ENCODE measurements at regions not wholly inside any gene's neighbourhood (a gene's known extent, or its start where the extent isn't known, plus 50 kb on each side); places are given as distances from the start of the nearest gene placed in this dataset.

DNA sequence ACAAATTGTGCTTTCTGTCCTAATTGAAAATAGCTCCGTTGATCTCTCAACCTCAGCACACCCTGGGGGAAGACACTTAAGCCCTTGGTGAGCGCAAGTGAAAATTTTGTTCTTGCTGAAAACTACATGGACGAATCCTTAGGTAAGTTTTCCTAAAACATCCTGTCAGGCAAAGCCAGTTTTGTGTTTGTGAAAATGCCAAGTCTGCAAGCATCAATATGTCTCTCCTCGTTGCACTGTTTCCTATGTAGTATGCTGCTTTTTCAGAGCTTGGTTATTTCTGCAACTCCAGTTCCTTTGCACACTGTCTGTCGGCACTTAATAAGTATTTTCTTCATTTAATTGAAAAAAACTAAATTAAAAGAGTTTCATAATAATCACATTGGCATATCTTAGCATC lies 146.9 kb upstream of the POU3F3 start (continued):
- TF ChIP-seq, protein P1, sequence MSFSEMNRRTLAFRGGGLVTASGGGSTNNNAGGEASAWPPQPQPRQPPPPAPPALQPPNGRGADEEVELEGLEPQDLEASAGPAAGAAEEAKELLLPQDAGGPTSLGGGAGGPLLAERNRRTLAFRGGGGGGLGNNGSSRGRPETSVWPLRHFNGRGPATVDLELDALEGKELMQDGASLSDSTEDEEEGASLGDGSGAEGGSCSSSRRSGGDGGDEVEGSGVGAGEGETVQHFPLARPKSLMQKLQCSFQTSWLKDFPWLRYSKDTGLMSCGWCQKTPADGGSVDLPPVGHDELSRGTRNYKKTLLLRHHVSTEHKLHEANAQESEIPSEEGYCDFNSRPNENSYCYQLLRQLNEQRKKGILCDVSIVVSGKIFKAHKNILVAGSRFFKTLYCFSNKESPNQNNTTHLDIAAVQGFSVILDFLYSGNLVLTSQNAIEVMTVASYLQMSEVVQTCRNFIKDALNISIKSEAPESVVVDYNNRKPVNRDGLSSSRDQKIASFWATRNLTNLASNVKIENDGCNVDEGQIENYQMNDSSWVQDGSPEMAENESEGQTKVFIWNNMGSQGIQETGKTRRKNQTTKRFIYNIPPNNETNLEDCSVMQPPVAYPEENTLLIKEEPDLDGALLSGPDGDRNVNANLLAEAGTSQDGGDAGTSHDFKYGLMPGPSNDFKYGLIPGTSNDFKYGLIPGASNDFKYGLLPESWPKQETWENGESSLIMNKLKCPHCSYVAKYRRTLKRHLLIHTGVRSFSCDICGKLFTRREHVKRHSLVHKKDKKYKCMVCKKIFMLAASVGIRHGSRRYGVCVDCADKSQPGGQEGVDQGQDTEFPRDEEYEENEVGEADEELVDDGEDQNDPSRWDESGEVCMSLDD (CRISPR knock-in tag; IDR thresholded peaks at IDR 0.05; ENCODE audit: borderline replicate concordance): no peak
- TF ChIP-seq ZFP1 (CRISPR knock-in tag; IDR thresholded peaks at IDR 0.05) (no peak), NR2F6 (IDR thresholded peaks at IDR 0.05) (no peak), NR2F6 (CRISPR knock-in tag; IDR thresholded peaks at IDR 0.05) (no peak)
- TF ChIP-seq, protein P2, sequence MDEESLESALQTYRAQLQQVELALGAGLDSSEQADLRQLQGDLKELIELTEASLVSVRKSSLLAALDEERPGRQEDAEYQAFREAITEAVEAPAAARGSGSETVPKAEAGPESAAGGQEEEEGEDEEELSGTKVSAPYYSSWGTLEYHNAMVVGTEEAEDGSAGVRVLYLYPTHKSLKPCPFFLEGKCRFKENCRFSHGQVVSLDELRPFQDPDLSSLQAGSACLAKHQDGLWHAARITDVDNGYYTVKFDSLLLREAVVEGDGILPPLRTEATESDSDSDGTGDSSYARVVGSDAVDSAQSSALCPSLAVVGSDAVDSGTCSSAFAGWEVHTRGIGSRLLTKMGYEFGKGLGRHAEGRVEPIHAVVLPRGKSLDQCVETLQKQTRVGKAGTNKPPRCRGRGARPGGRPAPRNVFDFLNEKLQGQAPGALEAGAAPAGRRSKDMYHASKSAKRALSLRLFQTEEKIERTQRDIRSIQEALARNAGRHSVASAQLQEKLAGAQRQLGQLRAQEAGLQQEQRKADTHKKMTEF (CRISPR knock-in tag; IDR thresholded peaks at IDR 0.05): no peak

DNA sequence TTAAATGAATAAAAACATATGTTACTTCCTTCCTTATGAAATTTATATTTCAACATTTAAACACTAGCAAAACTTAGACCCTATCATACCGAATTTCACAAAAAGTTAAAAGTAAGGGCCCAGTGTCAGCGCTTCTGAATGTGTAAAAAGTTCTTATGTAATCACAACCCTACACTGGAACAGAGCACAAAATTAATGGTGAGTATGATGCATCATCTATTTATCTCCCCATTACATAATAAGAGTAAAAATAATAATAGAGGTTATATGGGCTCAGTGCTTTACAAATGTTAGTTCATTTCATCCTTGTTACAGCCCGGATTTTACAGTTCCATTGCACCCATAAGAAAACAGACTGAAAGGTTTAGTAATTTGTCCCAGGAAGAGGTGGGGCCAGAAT lies 144.9 kb upstream of the POU3F3 start:
- ChIA-PET CTCF (ENCODE audit: low intra/inter-chr PET ratio, low total read pairs) (no interaction called here), POLR2A (no interaction called here)
- H3K4me1 ChIP-seq (ENCODE audit: insufficient read depth, low read length): no peaks in the 10 kb centered on the region
- no TSS peak for BruUV-seq (replicated peaks)
- H3K27me3 ChIP-seq (ENCODE audit: control insufficient read depth in 1 of 2, insufficient read depth in 2 of 2, low read length in 2 of 2): peaks cover 0 to 4% of the 10 kb centered on the region in 2 experiments; a peak in 2 of 5 replicates
- no peak overlapping the region for H3K4me3 ChIP-seq (replicated peaks in 1 of 3; ENCODE audit: insufficient read depth in 1 of 3, low read depth in 2 of 3, low read length in 3 of 3)
- no peak overlapping the region for H3K27ac ChIP-seq (ENCODE audit: extremely low read length, insufficient read depth, low read length)
- no peak overlapping the region for H3K4me2 ChIP-seq (ENCODE audit: low read depth, low read length)
- no peak for FAIRE-seq
- H2AFZ ChIP-seq (ENCODE audit: low read length): no peak overlapping the region
- H4K20me1 ChIP-seq (ENCODE audit: insufficient read depth, low read length): no peaks in the 10 kb centered on the region
- H3K79me2 ChIP-seq (ENCODE audit: insufficient read depth, low read length): no peaks in the 10 kb centered on the region
- H3K9me3 ChIP-seq (ENCODE audit: low read length): no peaks in the 10 kb centered on the region
- no peak for DNase-seq (ENCODE audit: low spot score)
- 2% methylated on average over 3 of the region's 3 CpGs for WGBS (ENCODE audit: low lambda C conversion rate)
- no peak for ATAC-seq
- no peaks in the 10 kb centered on the region for H3K36me3 ChIP-seq (replicated peaks in 1 of 2; ENCODE audit: control insufficient read depth in 1 of 2, insufficient read depth in 2 of 2, low read length in 2 of 2)
- intact Hi-C loops (cut with micrococcal nuclease; ENCODE audit: unreplicated experiment): no loop called here
- no peak overlapping the region for H3K9ac ChIP-seq (ENCODE audit: insufficient read depth, low read depth, low read length)
- in situ Hi-C loops (cut with HindIII; ENCODE audit: extremely low pct_ligation_motif_present, low pct_unique_long_range_greater_than_20kb): no loop called here
- no peak for TF ChIP-seq ZNF530 (CRISPR knock-in tag; IDR thresholded peaks at IDR 0.05; ENCODE audit: low read depth)
- TF ChIP-seq, protein P3, sequence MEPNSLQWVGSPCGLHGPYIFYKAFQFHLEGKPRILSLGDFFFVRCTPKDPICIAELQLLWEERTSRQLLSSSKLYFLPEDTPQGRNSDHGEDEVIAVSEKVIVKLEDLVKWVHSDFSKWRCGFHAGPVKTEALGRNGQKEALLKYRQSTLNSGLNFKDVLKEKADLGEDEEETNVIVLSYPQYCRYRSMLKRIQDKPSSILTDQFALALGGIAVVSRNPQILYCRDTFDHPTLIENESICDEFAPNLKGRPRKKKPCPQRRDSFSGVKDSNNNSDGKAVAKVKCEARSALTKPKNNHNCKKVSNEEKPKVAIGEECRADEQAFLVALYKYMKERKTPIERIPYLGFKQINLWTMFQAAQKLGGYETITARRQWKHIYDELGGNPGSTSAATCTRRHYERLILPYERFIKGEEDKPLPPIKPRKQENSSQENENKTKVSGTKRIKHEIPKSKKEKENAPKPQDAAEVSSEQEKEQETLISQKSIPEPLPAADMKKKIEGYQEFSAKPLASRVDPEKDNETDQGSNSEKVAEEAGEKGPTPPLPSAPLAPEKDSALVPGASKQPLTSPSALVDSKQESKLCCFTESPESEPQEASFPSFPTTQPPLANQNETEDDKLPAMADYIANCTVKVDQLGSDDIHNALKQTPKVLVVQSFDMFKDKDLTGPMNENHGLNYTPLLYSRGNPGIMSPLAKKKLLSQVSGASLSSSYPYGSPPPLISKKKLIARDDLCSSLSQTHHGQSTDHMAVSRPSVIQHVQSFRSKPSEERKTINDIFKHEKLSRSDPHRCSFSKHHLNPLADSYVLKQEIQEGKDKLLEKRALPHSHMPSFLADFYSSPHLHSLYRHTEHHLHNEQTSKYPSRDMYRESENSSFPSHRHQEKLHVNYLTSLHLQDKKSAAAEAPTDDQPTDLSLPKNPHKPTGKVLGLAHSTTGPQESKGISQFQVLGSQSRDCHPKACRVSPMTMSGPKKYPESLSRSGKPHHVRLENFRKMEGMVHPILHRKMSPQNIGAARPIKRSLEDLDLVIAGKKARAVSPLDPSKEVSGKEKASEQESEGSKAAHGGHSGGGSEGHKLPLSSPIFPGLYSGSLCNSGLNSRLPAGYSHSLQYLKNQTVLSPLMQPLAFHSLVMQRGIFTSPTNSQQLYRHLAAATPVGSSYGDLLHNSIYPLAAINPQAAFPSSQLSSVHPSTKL (CRISPR knock-in tag; IDR thresholded peaks at IDR 0.05): no peak
- TF ChIP-seq ATM (IDR thresholded peaks at IDR 0.05; ENCODE audit: borderline replicate concordance): no peak
- no peak for TF ChIP-seq RFXANK (CRISPR knock-in tag; IDR thresholded peaks at IDR 0.05)
- TF ChIP-seq ZMYM4 (CRISPR knock-in tag; IDR thresholded peaks at IDR 0.05): no peak
- TF ChIP-seq ZNF550 (CRISPR knock-in tag; IDR thresholded peaks at IDR 0.05; ENCODE audit: borderline replicate concordance): no peak
- TF ChIP-seq ZNF235 (CRISPR knock-in tag; IDR thresholded peaks at IDR 0.05; ENCODE audit: borderline replicate concordance): no peak
- no peak for TF ChIP-seq AHR (CRISPR knock-in tag; IDR thresholded peaks at IDR 0.05)
- TF ChIP-seq, protein P4, sequence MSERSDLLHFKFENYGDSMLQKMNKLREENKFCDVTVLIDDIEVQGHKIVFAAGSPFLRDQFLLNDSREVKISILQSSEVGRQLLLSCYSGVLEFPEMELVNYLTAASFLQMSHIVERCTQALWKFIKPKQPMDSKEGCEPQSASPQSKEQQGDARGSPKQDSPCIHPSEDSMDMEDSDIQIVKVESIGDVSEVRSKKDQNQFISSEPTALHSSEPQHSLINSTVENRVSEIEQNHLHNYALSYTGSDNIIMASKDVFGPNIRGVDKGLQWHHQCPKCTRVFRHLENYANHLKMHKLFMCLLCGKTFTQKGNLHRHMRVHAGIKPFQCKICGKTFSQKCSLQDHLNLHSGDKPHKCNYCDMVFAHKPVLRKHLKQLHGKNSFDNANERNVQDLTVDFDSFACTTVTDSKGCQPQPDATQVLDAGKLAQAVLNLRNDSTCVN (CRISPR knock-in tag; IDR thresholded peaks at IDR 0.05; ENCODE audit: borderline replicate concordance): no peak
- TF ChIP-seq ZNF543 (CRISPR knock-in tag; IDR thresholded peaks at IDR 0.05): no peak
- TF ChIP-seq FOXM1 (CRISPR knock-in tag; IDR thresholded peaks at IDR 0.05): no peak
- TF ChIP-seq REXO4 (CRISPR knock-in tag; IDR thresholded peaks at IDR 0.05; ENCODE audit: borderline replicate concordance): no peak

Data from HepG2 (cell line).